Type B pancreatic cell (in vitro differentiated cells): ENCODE measurements at regions not wholly inside any gene's neighbourhood (a gene's known extent, or its start where the extent isn't known, plus 50 kb on each side); places are given as distances from the start of the nearest gene placed in this dataset.

Experiments used
- DNase-seq: peaks from one replicate; pipeline ENCODE4 v3.0.0; 2021; ENCODE audit warnings: mixed read lengths; ENCODE audit not compliant: unreplicated experiment; ENCODE audit errors: extremely low spot score
- H3K27ac Mint-ChIP-seq: 2 replicates; pipeline ENCODE4 v1.8.0; 2021; ENCODE audit warnings: mild to moderate bottlenecking, mixed read lengths
- H3K27me3 Mint-ChIP-seq: 2 replicates; pipeline ENCODE4 v1.8.0; 2021; ENCODE audit warnings: mixed read lengths
- H3K36me3 Mint-ChIP-seq: 2 replicates; pipeline ENCODE4 v1.8.0; 2021; ENCODE audit warnings: mixed read lengths
- H3K4me1 Mint-ChIP-seq: one replicate; pipeline ENCODE4 v1.8.0; 2021; ENCODE audit warnings: mixed read lengths; ENCODE audit not compliant: unreplicated experiment
- H3K4me3 Mint-ChIP-seq: 2 replicates; pipeline ENCODE4 v1.8.0; 2021; ENCODE audit warnings: mild to moderate bottlenecking, mixed read lengths
- H3K9me3 Mint-ChIP-seq: 2 replicates; pipeline ENCODE4 v1.8.0; 2021; ENCODE audit warnings: mixed read lengths
- TF ChIP-seq, protein P1 (sequence below): fragments of 200-600 bp; sonication (generic); conservative IDR thresholded peaks from 2 replicates; pipeline ENCODE4 v1.5.0; 2021; ENCODE audit warnings: antibody characterized with exemption, mild to moderate bottlenecking

DNA sequence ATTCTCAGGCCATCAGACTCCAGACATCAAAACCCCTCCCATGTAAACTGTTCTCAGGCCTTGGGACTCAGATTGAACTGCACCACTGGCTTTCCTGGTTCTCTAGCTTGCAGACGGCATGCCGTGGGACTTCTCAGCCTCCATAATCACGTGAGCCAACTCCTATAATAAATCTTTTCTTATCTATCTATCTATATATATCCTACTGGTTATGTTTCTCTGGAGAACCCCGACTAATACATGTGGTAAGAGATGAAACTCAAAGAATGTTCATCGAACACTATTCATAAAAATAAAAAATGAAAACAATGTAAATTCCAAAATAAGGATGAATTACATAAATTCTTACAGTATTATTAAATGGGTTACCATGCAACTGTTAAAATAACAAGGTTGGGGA, 84.5 kb upstream of the NTRK3 start:
- H3K9me3 Mint-ChIP-seq = no peaks in the 10 kb centered on the region
- H3K4me1 Mint-ChIP-seq = no peaks in the 10 kb centered on the region
- no peak for DNase-seq
- TF ChIP-seq, protein P1, sequence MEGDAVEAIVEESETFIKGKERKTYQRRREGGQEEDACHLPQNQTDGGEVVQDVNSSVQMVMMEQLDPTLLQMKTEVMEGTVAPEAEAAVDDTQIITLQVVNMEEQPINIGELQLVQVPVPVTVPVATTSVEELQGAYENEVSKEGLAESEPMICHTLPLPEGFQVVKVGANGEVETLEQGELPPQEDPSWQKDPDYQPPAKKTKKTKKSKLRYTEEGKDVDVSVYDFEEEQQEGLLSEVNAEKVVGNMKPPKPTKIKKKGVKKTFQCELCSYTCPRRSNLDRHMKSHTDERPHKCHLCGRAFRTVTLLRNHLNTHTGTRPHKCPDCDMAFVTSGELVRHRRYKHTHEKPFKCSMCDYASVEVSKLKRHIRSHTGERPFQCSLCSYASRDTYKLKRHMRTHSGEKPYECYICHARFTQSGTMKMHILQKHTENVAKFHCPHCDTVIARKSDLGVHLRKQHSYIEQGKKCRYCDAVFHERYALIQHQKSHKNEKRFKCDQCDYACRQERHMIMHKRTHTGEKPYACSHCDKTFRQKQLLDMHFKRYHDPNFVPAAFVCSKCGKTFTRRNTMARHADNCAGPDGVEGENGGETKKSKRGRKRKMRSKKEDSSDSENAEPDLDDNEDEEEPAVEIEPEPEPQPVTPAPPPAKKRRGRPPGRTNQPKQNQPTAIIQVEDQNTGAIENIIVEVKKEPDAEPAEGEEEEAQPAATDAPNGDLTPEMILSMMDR = no peak
- H3K4me3 Mint-ChIP-seq = no peak overlapping the region
- peaks cover under 1% of the 10 kb centered on the region for H3K27me3 Mint-ChIP-seq
- H3K36me3 Mint-ChIP-seq = no peaks in the 10 kb centered on the region
- no peak overlapping the region for H3K27ac Mint-ChIP-seq

GRCh38 chr15:88337993-88338392, 81.5 kb upstream of the NTRK3 start:
- Mint-ChIP-seq H3K27ac (no peak overlapping the region), H3K4me1 (no peaks in the 10 kb centered on the region), H3K4me3 (no peak overlapping the region), H3K36me3 (no peaks in the 10 kb centered on the region), H3K27me3 (peaks cover 11% of the 10 kb centered on the region), H3K9me3 (no peaks in the 10 kb centered on the region)
- TF ChIP-seq, protein P1 = no peak
- no peak for DNase-seq

- TF ChIP-seq, protein P1 = no peak
- Mint-ChIP-seq H3K9me3 (no peaks in the 10 kb centered on the region), H3K4me1 (no peaks in the 10 kb centered on the region), H3K27ac (no peak overlapping the region), H3K36me3 (no peaks in the 10 kb centered on the region), H3K27me3 (peaks cover 28% of the 10 kb centered on the region), H3K4me3 (no peak overlapping the region)
- no peak for DNase-seq
Observed at GRCh38 chr15:88335074-88335473, 78.5 kb upstream of the NTRK3 start.

- no peaks in the 10 kb centered on the region for H3K9me3 Mint-ChIP-seq
- no peak overlapping the region for H3K4me3 Mint-ChIP-seq
- no peak for DNase-seq
- H3K36me3 Mint-ChIP-seq = no peaks in the 10 kb centered on the region
- no peaks in the 10 kb centered on the region for H3K4me1 Mint-ChIP-seq
- TF ChIP-seq, protein P1 = no peak
- H3K27me3 Mint-ChIP-seq = peaks cover 35% of the 10 kb centered on the region
- H3K27ac Mint-ChIP-seq = no peak overlapping the region
Observed at GRCh38 chr15:88334436-88334835, 77.9 kb upstream of the NTRK3 start.

DNA sequence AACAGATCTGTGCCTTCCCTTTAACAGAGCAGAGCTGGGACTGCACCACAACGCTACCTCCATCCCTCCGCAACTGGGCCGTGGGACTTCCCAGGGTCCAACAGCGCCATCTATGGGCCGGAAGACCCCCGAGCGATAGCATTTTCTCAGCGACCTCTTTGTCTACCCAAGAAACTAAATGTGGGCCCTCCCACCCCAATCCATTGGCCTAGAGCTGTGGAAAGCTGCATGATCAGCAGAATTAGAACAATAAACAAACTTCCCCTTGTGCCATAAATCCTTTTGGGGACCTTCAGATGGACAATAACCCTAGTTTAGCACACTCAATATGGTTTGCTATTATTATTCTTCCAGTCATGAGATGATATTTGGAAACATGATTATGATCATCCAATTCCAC, 74.8 kb upstream of the NTRK3 start:
- peak; percentile 73 for DNase-seq
- H3K36me3 Mint-ChIP-seq = no peaks in the 10 kb centered on the region
- H3K27me3 Mint-ChIP-seq = peaks cover 43% of the 10 kb centered on the region
- H3K4me3 Mint-ChIP-seq = no peak overlapping the region
- TF ChIP-seq, protein P1 = peak; percentile 84
- no peaks in the 10 kb centered on the region for H3K4me1 Mint-ChIP-seq
- no peak overlapping the region for H3K27ac Mint-ChIP-seq
- H3K9me3 Mint-ChIP-seq = no peaks in the 10 kb centered on the region

DNA sequence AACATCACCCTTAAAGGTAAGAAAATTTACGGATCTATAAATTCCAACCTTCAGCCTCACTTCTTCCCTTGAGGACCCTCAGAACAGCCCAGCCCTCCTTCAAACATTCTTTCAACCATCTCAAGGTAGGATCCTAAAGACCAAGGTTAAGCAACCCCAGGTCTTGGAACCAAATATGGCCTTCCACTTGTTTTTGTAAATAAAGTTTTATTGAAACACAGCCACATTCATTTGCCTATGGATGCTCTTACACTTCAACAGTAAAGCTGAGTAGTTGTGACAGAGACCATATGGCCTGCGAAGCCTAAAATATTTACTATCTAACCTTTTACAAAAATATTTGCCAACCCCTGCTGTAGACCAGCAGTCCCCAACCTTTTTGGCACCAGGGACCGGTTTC, 70.4 kb upstream of the NTRK3 start:
- Mint-ChIP-seq H3K27me3 (peaks cover 53% of the 10 kb centered on the region), H3K27ac (no peak overlapping the region), H3K4me3 (no peak overlapping the region), H3K4me1 (no peaks in the 10 kb centered on the region), H3K9me3 (no peaks in the 10 kb centered on the region), H3K36me3 (no peaks in the 10 kb centered on the region)
- TF ChIP-seq, protein P1 = no peak
- DNase-seq = no peak
